ENCODE measurements at regions not wholly inside any gene's neighbourhood (a gene's known extent, or its start where the extent isn't known, plus 50 kb on each side); places are given as distances from the start of the nearest gene placed in this dataset.

GRCh38 chr6:25118038-25118437 is 161.1 kb upstream of the CARMIL1 start:
- no peaks in the 10 kb centered on the region for H3K9me3 Mint-ChIP-seq
- Histone ChIP-seq H3K9ac (ENCODE audit: extremely low read depth, low read length, poor library complexity, severe bottlenecking) (no peak overlapping the region), H3K36me3 (ENCODE audit: control insufficient read depth, insufficient read depth, low read length) (no peaks in the 10 kb centered on the region), H3K4me1 (ENCODE audit: control insufficient read depth, insufficient read depth, low read length) (no peaks in the 10 kb centered on the region), H3K27ac (ENCODE audit: low read depth, low read length) (no peak overlapping the region), H3K9me3 (ENCODE audit: control insufficient read depth, low read length) (no peaks in the 10 kb centered on the region), H3K4me3 (ENCODE audit: low read length) (no peak overlapping the region), H3K27me3 (ENCODE audit: control insufficient read depth, insufficient read depth, low read length, poor library complexity, severe bottlenecking) (no peaks in the 10 kb centered on the region)
- no peaks in the 10 kb centered on the region for H3K36me3 Mint-ChIP-seq (ENCODE audit: low read depth)
- H3K4me1 Mint-ChIP-seq, result no peaks in the 10 kb centered on the region
- no peak overlapping the region for H3K27ac Mint-ChIP-seq
- peaks cover 3% of the 10 kb centered on the region for H3K27me3 Mint-ChIP-seq (ENCODE audit: insufficient read depth)
- 76 to 80% methylated on average over 3 of the region's 3 CpGs for WGBS, 2 experiments (ENCODE audit: insufficient coverage in 1 of 2, insufficient read length in 1 of 2)
- no peak overlapping the region for H3K4me3 Mint-ChIP-seq
- no peak for DNase-seq
- TF ChIP-seq, protein P1, sequence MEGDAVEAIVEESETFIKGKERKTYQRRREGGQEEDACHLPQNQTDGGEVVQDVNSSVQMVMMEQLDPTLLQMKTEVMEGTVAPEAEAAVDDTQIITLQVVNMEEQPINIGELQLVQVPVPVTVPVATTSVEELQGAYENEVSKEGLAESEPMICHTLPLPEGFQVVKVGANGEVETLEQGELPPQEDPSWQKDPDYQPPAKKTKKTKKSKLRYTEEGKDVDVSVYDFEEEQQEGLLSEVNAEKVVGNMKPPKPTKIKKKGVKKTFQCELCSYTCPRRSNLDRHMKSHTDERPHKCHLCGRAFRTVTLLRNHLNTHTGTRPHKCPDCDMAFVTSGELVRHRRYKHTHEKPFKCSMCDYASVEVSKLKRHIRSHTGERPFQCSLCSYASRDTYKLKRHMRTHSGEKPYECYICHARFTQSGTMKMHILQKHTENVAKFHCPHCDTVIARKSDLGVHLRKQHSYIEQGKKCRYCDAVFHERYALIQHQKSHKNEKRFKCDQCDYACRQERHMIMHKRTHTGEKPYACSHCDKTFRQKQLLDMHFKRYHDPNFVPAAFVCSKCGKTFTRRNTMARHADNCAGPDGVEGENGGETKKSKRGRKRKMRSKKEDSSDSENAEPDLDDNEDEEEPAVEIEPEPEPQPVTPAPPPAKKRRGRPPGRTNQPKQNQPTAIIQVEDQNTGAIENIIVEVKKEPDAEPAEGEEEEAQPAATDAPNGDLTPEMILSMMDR (conservative IDR thresholded peaks at IDR 0.05), result no peak

DNA sequence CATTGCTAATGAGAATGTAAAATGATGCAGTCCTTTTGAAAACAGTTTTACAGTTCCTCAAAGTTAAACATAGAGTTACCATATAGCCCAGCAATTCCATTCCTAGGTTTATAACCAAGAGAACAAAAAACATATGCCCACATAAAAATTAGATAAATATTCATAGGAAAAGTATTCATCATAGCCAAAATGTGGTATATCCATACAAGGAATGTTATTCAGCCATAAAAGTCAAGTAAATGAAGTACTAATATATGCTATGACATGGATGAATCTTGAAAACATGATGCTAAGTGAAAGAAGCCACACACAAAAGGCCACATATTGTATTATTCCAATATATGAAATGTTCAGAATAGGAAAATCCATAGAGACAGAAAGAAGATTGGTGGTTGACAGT is 158.0 kb upstream of the CARMIL1 start:
- H3K4me3 ChIP-seq (ENCODE audit: low read length), result no peak overlapping the region
- H3K4me1 ChIP-seq (ENCODE audit: control insufficient read depth, insufficient read depth, low read length), result no peaks in the 10 kb centered on the region
- H3K36me3 Mint-ChIP-seq (ENCODE audit: low read depth), result no peaks in the 10 kb centered on the region
- no peak overlapping the region for H3K9ac ChIP-seq (ENCODE audit: extremely low read depth, low read length, poor library complexity, severe bottlenecking)
- H3K9me3 ChIP-seq (ENCODE audit: control insufficient read depth, low read length), result no peaks in the 10 kb centered on the region
- peaks cover 5% of the 10 kb centered on the region for H3K27me3 Mint-ChIP-seq (ENCODE audit: insufficient read depth)
- H3K4me1 Mint-ChIP-seq, result no peaks in the 10 kb centered on the region
- no peaks in the 10 kb centered on the region for H3K9me3 Mint-ChIP-seq
- no peak overlapping the region for H3K4me3 Mint-ChIP-seq
- no peak overlapping the region for H3K27ac Mint-ChIP-seq
- H3K36me3 ChIP-seq (ENCODE audit: control insufficient read depth, insufficient read depth, low read length), result no peaks in the 10 kb centered on the region
- TF ChIP-seq, protein P1 (conservative IDR thresholded peaks at IDR 0.05), result no peak
- no peak for DNase-seq
- H3K27ac ChIP-seq (ENCODE audit: low read depth, low read length), result no peak overlapping the region
- no peaks in the 10 kb centered on the region for H3K27me3 ChIP-seq (ENCODE audit: control insufficient read depth, insufficient read depth, low read length, poor library complexity, severe bottlenecking)

DNA sequence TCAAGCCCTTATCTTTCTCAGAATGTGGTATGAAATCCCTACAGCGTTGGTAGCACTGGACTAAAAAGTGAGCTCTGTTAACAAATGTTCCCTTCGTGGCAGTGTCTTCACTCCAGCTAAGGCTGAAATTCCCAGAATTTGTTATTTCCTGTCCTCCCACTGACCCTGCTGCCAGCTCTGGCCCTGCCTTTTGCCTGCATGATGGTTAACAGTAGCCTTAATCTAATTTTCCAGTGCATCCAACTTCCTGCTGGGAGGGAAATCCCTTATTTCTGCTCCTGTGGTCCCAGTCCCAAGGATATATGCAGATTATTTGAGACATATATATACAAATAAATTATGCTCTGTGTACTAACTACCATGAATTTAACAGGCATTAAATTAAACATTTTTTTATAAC is 157.2 kb upstream of the CARMIL1 start:
- no peak overlapping the region for H3K27ac ChIP-seq (ENCODE audit: low read depth, low read length)
- no peaks in the 10 kb centered on the region for H3K36me3 ChIP-seq (ENCODE audit: control insufficient read depth, insufficient read depth, low read length)
- TF ChIP-seq, protein P1 (conservative IDR thresholded peaks at IDR 0.05), result no peak
- H3K4me1 ChIP-seq (ENCODE audit: control insufficient read depth, insufficient read depth, low read length), result no peaks in the 10 kb centered on the region
- H3K9me3 ChIP-seq (ENCODE audit: control insufficient read depth, low read length), result no peaks in the 10 kb centered on the region
- no peaks in the 10 kb centered on the region for H3K27me3 ChIP-seq (ENCODE audit: control insufficient read depth, insufficient read depth, low read length, poor library complexity, severe bottlenecking)
- DNase-seq, result no peak
- Mint-ChIP-seq H3K36me3 (ENCODE audit: low read depth) (no peaks in the 10 kb centered on the region), H3K27ac (no peak overlapping the region), H3K27me3 (ENCODE audit: insufficient read depth) (peaks cover 5% of the 10 kb centered on the region), H3K4me1 (no peaks in the 10 kb centered on the region), H3K4me3 (no peak overlapping the region), H3K9me3 (no peaks in the 10 kb centered on the region)
- H3K4me3 ChIP-seq (ENCODE audit: low read length), result no peak overlapping the region
- 81 to 100% methylated on average over 2 of the region's 2 CpGs for WGBS, 2 experiments (ENCODE audit: insufficient coverage in 1 of 2, insufficient read length in 1 of 2)
- no peak overlapping the region for H3K9ac ChIP-seq (ENCODE audit: extremely low read depth, low read length, poor library complexity, severe bottlenecking)
